ENCODE measurements at regions not wholly inside any gene's neighbourhood (a gene's known extent, or its start where the extent isn't known, plus 50 kb on each side); places are given as distances from the start of the nearest gene placed in this dataset.

- no peak overlapping the region for H3K4me3 ChIP-seq (ENCODE audit: low read depth, low read length)
- in situ Hi-C loops (cut with HindIII; ENCODE audit: low sequenced_read_pairs) = no loop called here
- DNase-seq (ENCODE audit: low read depth, low spot score) = no peak
- TF ChIP-seq CTCF (IDR thresholded peaks at IDR 0.05; ENCODE audit: low read depth, low read length) = no peak
These were observed 77.4 kb downstream of the HLX start for GRCh38 chr1:220956501-220957232.

- peak; percentile 83 for DNase-seq (ENCODE audit: low read depth, low spot score)
- no peak overlapping the region for H3K4me3 ChIP-seq (ENCODE audit: low read depth, low read length)
- in situ Hi-C loops (cut with HindIII; ENCODE audit: low sequenced_read_pairs) = no loop called here
- TF ChIP-seq CTCF (IDR thresholded peaks at IDR 0.05; ENCODE audit: low read depth, low read length) = no peak
These were observed 78.0 kb downstream of the HLX start for GRCh38 chr1:220957233-220957605.

GRCh38 chr1:220958234-220958633 lies 79.0 kb downstream of the HLX start:
- TF ChIP-seq CTCF (IDR thresholded peaks at IDR 0.05; ENCODE audit: low read depth, low read length) = no peak
- DNase-seq (ENCODE audit: low read depth, low spot score) = no peak
- H3K4me3 ChIP-seq (ENCODE audit: low read depth, low read length) = no peak overlapping the region
- in situ Hi-C loops (cut with HindIII; ENCODE audit: low sequenced_read_pairs) = no loop called here

GRCh38 chr1:220962031-220962751 lies 82.9 kb downstream of the HLX start:
- in situ Hi-C loops (cut with HindIII; ENCODE audit: low sequenced_read_pairs) = no loop called here
- no peak for TF ChIP-seq CTCF (IDR thresholded peaks at IDR 0.05; ENCODE audit: low read depth, low read length)
- no peak overlapping the region for H3K4me3 ChIP-seq (ENCODE audit: low read depth, low read length)
- peak; percentile 86 for DNase-seq (ENCODE audit: low read depth, low spot score)

- in situ Hi-C loops (cut with HindIII; ENCODE audit: low sequenced_read_pairs) = no loop called here
- H3K4me3 ChIP-seq (ENCODE audit: low read depth, low read length) = no peak overlapping the region
- DNase-seq (ENCODE audit: low read depth, low spot score) = no peak
- TF ChIP-seq CTCF (IDR thresholded peaks at IDR 0.05; ENCODE audit: low read depth, low read length) = no peak
These were observed 86.8 kb downstream of the HLX start for GRCh38 chr1:220966041-220966440.

GRCh38 chr1:220966473-220966872 lies 87.2 kb downstream of the HLX start:
- no peak for TF ChIP-seq CTCF (IDR thresholded peaks at IDR 0.05; ENCODE audit: low read depth, low read length)
- H3K4me3 ChIP-seq (ENCODE audit: low read depth, low read length) = no peak overlapping the region
- no peak for DNase-seq (ENCODE audit: low read depth, low spot score)
- in situ Hi-C loops (cut with HindIII; ENCODE audit: low sequenced_read_pairs) = no loop called here

Data from astrocyte of the spinal cord (primary cell).